CD14-positive monocyte (primary cell): ENCODE measurements at regions not wholly inside any gene's neighbourhood (a gene's known extent, or its start where the extent isn't known, plus 50 kb on each side); places are given as distances from the start of the nearest gene placed in this dataset.

ENCODE experiments used
- DNase-seq, 3 donors: peaks; one replicate each; pipeline ENCODE4 v3.0.0-alpha.2; 2011 to 2022
- H2AFZ ChIP-seq: 2 replicates; pipeline ENCODE4 v1.6.0; 2012; ENCODE audit warnings: mild to moderate bottlenecking, low read depth, low read length, inconsistent platforms; ENCODE audit not compliant: insufficient read depth, poor library complexity, severe bottlenecking
- H3K27ac ChIP-seq, 2 donors: 1 replicate in 1 of 2; 2 replicates in 1 of 2; pipeline ENCODE4 v1.5.1; 2012 to 2013; ENCODE audit warnings: low read length in 2 of 2, control low read depth in 1 of 2, inconsistent platforms in 1 of 2, low read depth in 1 of 2, mild to moderate bottlenecking in 1 of 2
- H3K27me3 ChIP-seq, 2 donors: one replicate each; pipeline versions ENCODE4 v1.6.0 to v1.6.1; 2011 to 2013; ENCODE audit warnings: low read length in 2 of 2; ENCODE audit not compliant: control insufficient read depth in 2 of 2, insufficient read depth in 2 of 2
- H3K36me3 ChIP-seq, 2 donors: replicated peaks in 1 of 2; 1 replicate in 1 of 2; 2 replicates in 1 of 2; pipeline versions ENCODE4 v1.5.1 to v1.6.1; 2012 to 2013; ENCODE audit warnings: low read length in 2 of 2, control low read depth in 1 of 2, inconsistent platforms in 1 of 2, mild to moderate bottlenecking in 1 of 2; ENCODE audit not compliant: insufficient read depth in 2 of 2, control insufficient read depth in 1 of 2
- H3K4me1 ChIP-seq, 2 donors: 1 replicate in 1 of 2; 2 replicates in 1 of 2; pipeline versions ENCODE4 v1.5.1 to v1.6.1; 2012 to 2013; ENCODE audit warnings: low read length in 2 of 2, control low read depth in 1 of 2, inconsistent platforms in 1 of 2, mild to moderate bottlenecking in 1 of 2, moderate library complexity in 1 of 2; ENCODE audit not compliant: insufficient read depth in 2 of 2, control insufficient read depth in 1 of 2
- H3K4me2 ChIP-seq: replicated peaks from 2 replicates; pipeline ENCODE3; 2012; ENCODE audit warnings: low read length, moderate library complexity, mild to moderate bottlenecking; ENCODE audit not compliant: poor library complexity, severe bottlenecking; ENCODE audit errors: extremely low read depth
- H3K4me3 ChIP-seq, 3 experiments: fragments of 200-600 bp in 1 of 3; sonication (generic) in 1 of 3; replicated peaks in 1 of 3; 1 replicate in 2 of 3; 2 replicates in 1 of 3; pipeline ENCODE4 v1.5.1; 2011 to 2013; ENCODE audit warnings: low read length in 3 of 3, mild to moderate bottlenecking in 3 of 3, control low read depth in 2 of 3, low read depth in 2 of 3, inconsistent platforms in 1 of 3, moderate library complexity in 1 of 3
- H3K79me2 ChIP-seq: 2 replicates; pipeline ENCODE4 v1.6.0; 2012; ENCODE audit warnings: mild to moderate bottlenecking, control low read depth, inconsistent platforms, low read length, moderate library complexity; ENCODE audit not compliant: insufficient read depth
- H3K9ac ChIP-seq: 2 replicates; pipeline ENCODE4 v1.6.0; 2017; ENCODE audit warnings: low read length, mild to moderate bottlenecking; ENCODE audit not compliant: insufficient read depth, poor library complexity, severe bottlenecking
- H3K9me3 ChIP-seq, 2 donors: replicated peaks in 1 of 2; 1 replicate in 1 of 2; 2 replicates in 1 of 2; pipeline versions ENCODE4 v1.5.1 to v1.6.1; 2012 to 2013; ENCODE audit warnings: low read length in 2 of 2, control low read depth in 1 of 2; ENCODE audit not compliant: control insufficient read depth in 1 of 2, insufficient read depth in 1 of 2
- H4K20me1 ChIP-seq: 2 replicates; pipeline ENCODE4 v1.6.0; 2012; ENCODE audit warnings: mild to moderate bottlenecking, low read length, control low read depth, moderate library complexity; ENCODE audit not compliant: insufficient read depth
- H3K27ac Mint-ChIP-seq, 7 donors: one replicate each; pipeline ENCODE4 v1.8.0; 2020; ENCODE audit warnings: mild to moderate bottlenecking in 7 of 7, mixed read lengths in 7 of 7, moderate library complexity in 6 of 7, inconsistent platforms in 2 of 7
- H3K27me3 Mint-ChIP-seq, 3 donors: one replicate each; pipeline ENCODE4 v1.8.0; 2021 to 2022; ENCODE audit warnings: low read depth in 3 of 3, mild to moderate bottlenecking in 3 of 3, mixed read lengths in 3 of 3, moderate library complexity in 3 of 3, inconsistent platforms in 1 of 3
- H3K36me3 Mint-ChIP-seq, 2 donors: one replicate each; pipeline ENCODE4 v1.8.0; 2020; ENCODE audit warnings: mixed read lengths in 2 of 2, inconsistent platforms in 1 of 2, mild to moderate bottlenecking in 1 of 2
- H3K4me1 Mint-ChIP-seq: one replicate; pipeline ENCODE4 v1.8.0; 2020; ENCODE audit warnings: mild to moderate bottlenecking, mixed read lengths
- H3K4me3 Mint-ChIP-seq, 2 donors: one replicate each; pipeline ENCODE4 v1.8.0; 2020; ENCODE audit warnings: mild to moderate bottlenecking in 2 of 2, mixed read lengths in 2 of 2, moderate library complexity in 1 of 2
- H3K9me3 Mint-ChIP-seq, 7 donors: one replicate each; pipeline ENCODE4 v1.8.0; 2020 to 2022; ENCODE audit warnings: mixed read lengths in 7 of 7, mild to moderate bottlenecking in 6 of 7, moderate library complexity in 6 of 7, inconsistent platforms in 2 of 7
- CTCF ChIP-seq: fragments of 200-600 bp; IDR thresholded peaks from one replicate; pipeline ENCODE4 v1.8.0; 2022; ENCODE audit warnings: antibody characterized with exemption, mild to moderate bottlenecking
- WGBS: methylation state at CpG from one replicate; pipeline ENCODE4 v1.1.5; 2013; ENCODE audit warnings: missing lambda C conversion rate; ENCODE audit not compliant: insufficient coverage; 5-methylcytosine and 5-hydroxymethylcytosine counted together
- intact Hi-C, 2 donors: fragments of 100-400 bp; cut with micrococcal nuclease; formaldehyde crosslinking; loops; one replicate each; pipeline versions ENCODE4 v1.15.0 to v1.15.1; 2023

DNA sequence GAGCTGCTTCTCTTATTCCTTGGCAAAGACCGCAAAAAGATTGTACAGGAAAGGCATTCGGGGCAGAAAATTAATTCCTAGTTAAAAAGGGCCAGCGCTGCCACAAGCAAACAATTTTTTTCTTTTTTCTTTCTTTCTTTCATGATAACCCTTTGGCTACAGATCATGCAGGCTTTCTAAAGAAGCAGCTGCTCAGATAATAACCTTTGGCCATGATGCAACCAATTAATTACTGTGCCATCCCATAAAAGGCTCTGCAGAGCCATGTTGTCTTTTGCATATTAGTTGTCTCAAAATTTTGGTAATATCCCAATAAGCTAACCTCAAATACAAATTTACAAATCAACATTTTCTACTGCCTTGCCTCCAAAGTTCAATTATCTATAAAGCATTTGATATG lies 758.4 kb upstream of the SEMA6A start:
- Mint-ChIP-seq H3K9me3 (peaks cover 0 to 6% (median 2%) of the 10 kb centered on the region in 7 donors), H3K36me3 (no peaks in the 10 kb centered on the region), H3K27ac (no peak overlapping the region), H3K4me1 (no peaks in the 10 kb centered on the region), H3K4me3 (no peak overlapping the region), H3K27me3 (no peaks in the 10 kb centered on the region)
- no peak for TF ChIP-seq CTCF
- H3K9ac ChIP-seq = no peak overlapping the region
- H2AFZ ChIP-seq = no peak overlapping the region
- H3K4me2 ChIP-seq = no peak overlapping the region
- peaks cover 7 to 10% of the 10 kb centered on the region in 2 donors for H3K9me3 ChIP-seq
- intact Hi-C loops = no loop called here
- no peaks in the 10 kb centered on the region for H3K4me1 ChIP-seq
- no peaks in the 10 kb centered on the region for H4K20me1 ChIP-seq
- no peaks in the 10 kb centered on the region for H3K27me3 ChIP-seq
- no peak overlapping the region for H3K27ac ChIP-seq
- H3K79me2 ChIP-seq = no peaks in the 10 kb centered on the region
- no peaks in the 10 kb centered on the region for H3K36me3 ChIP-seq
- H3K4me3 ChIP-seq = no peak overlapping the region
- no CpG with 5 or more reads among the region's 3 CpGs for WGBS
- no peak for DNase-seq

DNA sequence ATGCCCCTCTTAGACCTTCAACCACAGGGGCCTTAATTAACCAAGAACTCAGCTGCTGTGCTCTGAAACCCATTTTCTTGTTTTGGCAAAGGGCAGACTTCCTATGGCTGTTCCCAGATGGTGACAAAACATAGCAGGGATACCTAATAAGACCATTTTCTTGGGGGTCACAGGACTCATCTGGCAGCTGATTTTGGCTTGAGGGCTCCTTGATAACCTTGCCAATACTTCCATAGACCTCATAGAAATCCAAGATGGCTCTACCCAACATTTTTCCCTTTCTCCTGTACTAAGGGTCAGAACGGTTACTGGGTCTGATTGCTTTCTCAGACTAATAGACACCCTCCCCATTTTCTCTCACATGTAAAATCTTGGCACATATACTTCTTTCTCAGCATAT lies 757.7 kb upstream of the SEMA6A start:
- no peak overlapping the region for H3K4me3 Mint-ChIP-seq
- no peak overlapping the region for H3K27ac Mint-ChIP-seq
- peaks cover 0 to 8% (median 2%) of the 10 kb centered on the region in 7 donors for H3K9me3 Mint-ChIP-seq
- 100% methylated on average over 1 of the region's 1 CpG for WGBS
- Histone ChIP-seq H3K27me3 (no peaks in the 10 kb centered on the region), H3K4me2 (no peak overlapping the region), H3K9ac (no peak overlapping the region), H3K4me1 (no peaks in the 10 kb centered on the region), H4K20me1 (no peaks in the 10 kb centered on the region), H3K4me3 (no peak overlapping the region), H3K79me2 (no peaks in the 10 kb centered on the region), H2AFZ (no peak overlapping the region), H3K27ac (no peak overlapping the region), H3K9me3 (peaks cover 9 to 12% of the 10 kb centered on the region in 2 donors), H3K36me3 (no peaks in the 10 kb centered on the region)
- H3K27me3 Mint-ChIP-seq = no peaks in the 10 kb centered on the region
- intact Hi-C loops = no loop called here
- no peak for DNase-seq
- H3K36me3 Mint-ChIP-seq = no peaks in the 10 kb centered on the region
- H3K4me1 Mint-ChIP-seq = no peaks in the 10 kb centered on the region
- TF ChIP-seq CTCF = no peak
